Hippocampal formation (tissue), 2 donors: ENCODE measurements at regions not wholly inside any gene's neighbourhood (a gene's known extent, or its start where the extent isn't known, plus 50 kb on each side); places are given as distances from the start of the nearest gene placed in this dataset.

Experiments used
- DNase-seq, 2 donors: peaks; one replicate each; lab custom pipeline; 2025; lab: John Stamatoyannopoulos, UW

- no peak for DNase-seq
These were observed 184.5 kb upstream of the RNF32 start for GRCh38 chr7:156456032-156456431.

DNA sequence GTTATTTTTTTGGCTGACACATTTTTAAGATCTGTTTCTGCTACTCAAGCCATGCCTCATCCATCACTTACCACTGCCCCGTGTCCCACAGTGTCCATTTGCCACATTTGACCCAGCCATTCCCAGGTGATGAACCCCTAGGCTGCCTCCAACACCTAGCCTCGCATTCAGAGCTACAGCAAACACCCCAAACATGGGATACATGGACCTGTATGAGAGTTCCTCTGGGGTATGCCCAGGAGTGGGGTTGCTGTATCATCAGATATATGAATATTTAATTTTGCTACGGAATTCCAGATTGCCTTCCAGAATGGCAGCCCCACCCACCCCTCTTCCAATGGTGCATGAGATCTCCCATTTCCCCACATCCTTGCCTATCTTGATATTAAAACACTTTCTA, 190.1 kb upstream of the RNF32 start:
- no peak for DNase-seq

GRCh38 chr7:156448918-156449317, 191.7 kb upstream of the RNF32 start:
- no peak for DNase-seq

- DNase-seq: no peak
These were observed 193.6 kb upstream of the RNF32 start for GRCh38 chr7:156446990-156447389.

DNA sequence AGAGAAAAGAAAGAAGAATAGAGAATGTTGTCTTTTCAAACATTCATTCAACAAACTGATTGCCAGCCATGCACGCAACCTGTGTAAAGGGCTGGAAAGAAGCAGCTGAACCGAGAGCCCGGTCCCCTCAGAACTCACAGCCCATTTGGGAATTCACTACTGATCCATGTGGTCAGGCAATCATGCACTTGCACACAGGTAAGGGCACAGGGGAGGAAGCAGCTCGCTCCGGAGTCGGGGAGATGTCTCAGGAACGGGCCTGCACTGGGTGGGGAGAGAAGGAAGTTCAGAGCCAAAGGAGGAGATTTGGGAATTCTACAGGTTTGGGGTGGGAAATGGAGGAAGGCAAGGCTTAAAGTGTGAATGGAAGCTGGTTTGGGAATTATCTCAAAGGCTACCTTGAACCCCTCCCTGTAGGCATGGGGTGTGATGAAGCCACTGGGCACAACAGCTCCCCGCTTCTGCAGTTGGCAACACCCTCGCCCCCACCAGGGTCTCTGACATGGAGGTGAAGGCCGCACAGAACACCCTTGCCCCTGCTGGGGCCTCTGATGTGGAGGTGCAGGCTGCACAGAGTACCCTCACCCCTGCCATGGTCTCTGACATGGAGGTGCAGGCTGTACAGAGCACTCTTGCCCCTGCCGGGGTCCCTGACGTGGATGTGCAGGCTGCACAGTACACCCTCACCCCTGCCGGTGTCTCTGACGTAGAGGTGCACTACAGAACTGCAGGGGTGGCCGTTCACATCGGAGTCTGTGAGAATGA, 194.4 kb upstream of the RNF32 start:
- DNase-seq: no peak

DNA sequence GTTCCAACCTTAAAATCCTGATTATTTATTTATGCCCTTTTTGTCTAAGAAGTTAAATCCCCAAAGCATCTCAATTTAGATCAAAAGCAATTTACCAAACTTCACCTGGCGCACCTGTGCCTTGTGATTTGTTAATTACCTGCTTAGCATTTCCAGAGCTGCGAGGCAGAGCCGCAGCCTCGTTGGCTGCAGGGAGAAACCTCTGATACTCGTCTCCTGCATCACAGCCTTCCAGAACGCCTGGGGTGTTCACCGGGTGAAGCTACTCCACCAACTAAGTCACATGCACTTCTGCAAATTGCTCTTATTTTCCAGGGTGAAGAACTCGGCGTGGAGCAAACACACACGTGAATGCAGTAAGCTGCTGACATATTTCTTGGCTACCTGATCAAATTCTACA, 198.1 kb upstream of the RNF32 start:
- DNase-seq: no peak

DNA sequence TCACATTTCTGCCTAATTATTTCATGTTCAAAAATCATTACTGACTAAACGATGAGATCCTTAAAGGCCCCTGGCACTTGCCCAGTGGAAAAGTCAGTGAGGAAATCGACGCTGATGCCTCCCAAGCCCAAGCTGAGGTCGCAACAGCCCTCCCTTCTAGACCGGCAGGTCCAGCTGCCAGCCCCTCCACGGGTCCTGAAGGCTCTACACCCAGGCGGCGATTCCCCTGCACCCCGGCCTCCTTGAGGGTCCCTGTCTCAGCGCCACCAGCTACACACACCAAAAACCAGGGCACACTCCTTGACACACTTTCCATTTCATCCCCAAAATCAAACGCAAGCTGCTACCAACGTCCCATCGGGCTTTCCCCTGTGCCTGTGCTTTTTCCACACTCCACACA, 200.1 kb upstream of the RNF32 start:
- no peak for DNase-seq

- no peak for DNase-seq
These were observed 202.6 kb upstream of the RNF32 start for GRCh38 chr7:156438011-156438410.

DNA sequence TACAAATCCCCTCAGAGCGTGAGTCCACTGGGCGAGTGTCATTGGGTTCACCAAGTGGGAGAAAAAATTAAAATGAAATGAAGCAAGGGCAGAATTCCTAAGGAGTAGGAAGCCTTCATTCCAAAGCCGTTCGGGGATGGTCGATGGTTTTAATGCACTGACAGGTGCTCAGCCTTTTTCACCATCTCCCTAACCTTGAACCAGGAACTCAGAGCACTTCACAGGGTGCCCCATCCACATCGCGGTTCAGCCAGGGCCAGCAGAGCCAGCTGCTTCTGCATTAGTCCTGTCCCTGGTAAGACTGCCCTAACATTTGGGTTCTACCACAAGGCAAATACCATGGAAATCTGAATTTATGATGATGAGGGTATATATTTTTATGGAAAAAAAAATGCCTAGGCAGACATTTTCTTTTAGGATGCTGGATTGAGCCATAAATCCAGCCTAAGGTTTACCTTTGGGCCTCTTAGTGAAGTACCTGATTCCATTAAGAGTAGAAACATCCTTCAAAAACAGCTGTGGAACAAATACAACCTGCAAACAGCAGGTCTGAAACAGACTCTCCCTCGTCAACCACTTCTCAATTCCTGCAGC, 203.5 kb upstream of the RNF32 start:
- no peak for DNase-seq

DNA sequence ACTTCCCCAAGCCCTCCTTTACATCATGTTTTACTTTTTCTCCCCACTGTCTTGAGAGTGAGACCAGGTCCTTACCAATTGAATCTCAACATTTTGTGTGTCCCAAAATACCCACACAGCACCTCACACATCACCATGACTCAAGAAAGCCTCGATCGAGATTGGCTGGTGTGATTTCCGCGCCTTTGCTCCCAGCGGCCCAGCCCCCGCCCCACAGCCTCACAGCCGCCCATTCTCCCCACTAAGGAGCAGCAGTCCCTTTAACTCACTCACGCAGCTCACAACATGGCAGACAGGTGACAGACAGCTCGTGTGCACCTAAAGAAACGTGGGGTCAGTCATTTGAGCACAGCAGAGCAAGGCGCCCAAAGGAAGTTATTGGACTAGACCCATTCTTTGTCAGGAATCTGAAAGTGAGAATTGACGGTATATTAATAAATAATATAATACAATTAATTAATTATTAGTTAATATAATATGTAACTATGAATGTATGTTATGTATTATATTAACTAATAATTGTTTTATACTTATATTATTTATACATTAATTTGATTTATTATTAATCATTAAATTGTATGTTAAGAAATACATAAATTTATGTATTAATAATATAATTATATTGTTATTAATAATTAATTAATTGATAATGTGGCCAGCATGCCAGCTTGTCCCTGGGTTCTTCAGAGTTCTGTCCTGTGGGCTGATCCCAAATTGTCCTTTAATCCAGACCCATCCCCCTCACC, 204.9 kb upstream of the RNF32 start:
- no peak for DNase-seq

DNA sequence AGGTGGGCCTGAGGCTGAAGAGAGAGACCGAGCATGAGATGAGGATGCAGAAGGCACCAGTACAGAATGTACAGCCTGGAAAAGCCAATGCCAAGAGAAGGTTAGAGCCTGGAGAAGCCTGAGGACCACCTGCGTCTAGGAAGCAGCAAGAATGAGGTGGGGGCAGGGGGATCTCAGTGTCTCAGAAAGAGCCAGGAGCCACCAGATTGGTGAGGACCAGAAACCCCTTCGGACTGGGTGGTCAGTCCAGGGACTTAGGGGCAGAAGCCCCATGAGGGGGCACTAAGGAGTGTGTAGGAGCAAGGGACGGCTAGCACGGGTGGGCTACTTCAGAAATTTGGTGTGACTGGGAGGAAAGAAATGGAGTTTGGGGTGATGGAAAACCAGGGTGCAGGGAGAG, 205.9 kb upstream of the RNF32 start:
- DNase-seq: no peak

GRCh38 chr7:156432018-156432417, 208.6 kb upstream of the RNF32 start:
- DNase-seq: no peak

DNA sequence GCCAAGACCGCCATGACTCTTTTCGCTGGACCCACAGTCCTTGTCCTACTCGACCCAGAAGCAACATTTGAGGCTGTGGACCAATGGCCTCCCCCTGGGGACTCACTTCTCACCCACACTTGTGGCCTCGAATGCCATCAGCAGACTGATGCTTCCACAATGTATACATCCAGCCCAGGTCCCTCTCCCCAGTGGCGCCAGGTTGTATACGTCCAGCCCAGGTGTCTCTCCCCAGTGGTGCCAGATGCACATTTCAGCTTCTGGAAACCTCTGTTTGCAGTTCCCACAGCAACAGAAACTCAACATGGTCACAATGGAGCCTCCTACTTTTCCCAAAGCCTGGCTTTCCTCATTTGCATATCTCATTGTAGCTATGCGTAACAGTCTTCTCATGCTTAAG, 210.5 kb upstream of the RNF32 start:
- DNase-seq: no peak

DNA sequence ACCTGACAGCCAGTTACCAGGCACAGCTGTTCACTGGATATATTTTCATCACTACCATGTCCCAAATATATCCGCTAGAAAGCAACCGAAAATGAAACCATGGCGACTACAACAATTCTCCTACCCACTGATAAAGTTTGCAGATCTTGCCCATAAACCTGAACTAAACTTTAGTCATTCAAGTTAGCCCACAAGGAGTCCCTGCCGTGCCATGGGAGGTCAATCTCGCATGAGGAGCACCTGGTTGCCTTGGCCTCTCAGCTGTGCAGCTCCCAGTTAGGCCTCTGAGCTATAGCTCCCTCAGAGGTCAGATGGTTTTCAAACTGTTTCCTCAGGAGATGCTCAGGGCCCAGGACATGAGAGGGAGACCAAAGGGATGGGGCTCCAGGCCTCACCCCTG, 211.1 kb upstream of the RNF32 start:
- no peak for DNase-seq

GRCh38 chr7:156423876-156424275, 216.7 kb upstream of the RNF32 start:
- DNase-seq: no peak

- no peak for DNase-seq
These were observed 220.1 kb upstream of the RNF32 start for GRCh38 chr7:156420496-156420895.

GRCh38 chr7:156419782-156420181, 220.8 kb upstream of the RNF32 start:
- DNase-seq: no peak

- DNase-seq: no peak
These were observed 238.3 kb upstream of the RNF32 start for GRCh38 chr7:156402255-156402654.

DNA sequence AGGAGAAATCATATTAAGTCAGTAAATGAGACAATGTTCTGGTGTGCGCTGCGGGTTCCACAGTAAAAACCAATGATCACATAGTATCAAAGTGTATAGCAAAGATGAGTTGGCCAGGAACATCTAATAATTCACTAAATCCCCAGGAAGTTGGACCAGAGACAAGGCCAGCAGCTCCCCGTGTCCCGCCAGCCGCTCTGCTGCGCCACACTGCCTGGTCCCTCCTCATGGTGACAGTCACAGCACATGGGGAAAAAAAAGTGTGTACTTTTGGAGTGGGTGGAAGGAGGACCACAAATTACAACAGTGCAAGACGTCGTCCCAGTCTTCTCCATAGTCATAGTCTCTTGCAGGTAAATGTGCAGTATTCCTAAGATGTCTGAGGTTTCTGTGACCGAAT, 239.0 kb upstream of the RNF32 start:
- no peak for DNase-seq

- DNase-seq: no peak
These were observed 240.5 kb upstream of the RNF32 start for GRCh38 chr7:156400046-156400445.

GRCh38 chr7:156397249-156397648, 243.3 kb upstream of the RNF32 start:
- DNase-seq: no peak

- DNase-seq: no peak
These were observed 251.4 kb upstream of the RNF32 start for GRCh38 chr7:156389116-156389692.

- no peak for DNase-seq
These were observed 254.5 kb upstream of the RNF32 start for GRCh38 chr7:156386097-156386496.
